AG09319 (cell line): ENCODE measurements at regions not wholly inside any gene's neighbourhood (a gene's known extent, or its start where the extent isn't known, plus 50 kb on each side); places are given as distances from the start of the nearest gene placed in this dataset.

ENCODE experiments used
- DNase-seq: peaks from one replicate; pipeline ENCODE4 v3.0.0-alpha.2; 2010; ENCODE audit warnings: low read depth; ENCODE audit errors: extremely low read depth
- CTCF ChIP-seq: IDR thresholded peaks from 2 replicates; pipeline ENCODE4 v1.5.1; 2011; ENCODE audit warnings: low read depth, mild to moderate bottlenecking, inconsistent platforms, low read length, moderate library complexity

- no peak for DNase-seq
- no peak for TF ChIP-seq CTCF
These were observed 123.9 kb upstream of the ADAMTSL1 start for GRCh38 chr9:18350036-18350435.

- no peak for TF ChIP-seq CTCF
- no peak for DNase-seq
These were observed 122.9 kb upstream of the ADAMTSL1 start for GRCh38 chr9:18350995-18351595.

GRCh38 chr9:18352711-18353110, 121.2 kb upstream of the ADAMTSL1 start:
- no peak for TF ChIP-seq CTCF

GRCh38 chr9:18353473-18353872, 120.5 kb upstream of the ADAMTSL1 start:
- DNase-seq: no peak
- TF ChIP-seq CTCF: no peak

More at GRCh38 chr9:18352711-18353110, 121.2 kb upstream of the ADAMTSL1 start:
- no peak for DNase-seq

GRCh38 chr9:18357321-18357720, 116.6 kb upstream of the ADAMTSL1 start:
- TF ChIP-seq CTCF: no peak
- DNase-seq: no peak

GRCh38 chr9:18358325-18358724, 115.6 kb upstream of the ADAMTSL1 start:
- no peak for TF ChIP-seq CTCF
- DNase-seq: no peak

GRCh38 chr9:18359335-18359734, 114.6 kb upstream of the ADAMTSL1 start:
- no peak for DNase-seq
- TF ChIP-seq CTCF: no peak
